Fibroblast of villous mesenchyme (primary cell): ENCODE measurements at regions not wholly inside any gene's neighbourhood (a gene's known extent, or its start where the extent isn't known, plus 50 kb on each side); places are given as distances from the start of the nearest gene placed in this dataset.

Experiments
- DNase-seq: peaks from one replicate; pipeline ENCODE4 v3.0.0-alpha.2; 2010; ENCODE audit warnings: low read depth
- H3K4me3 ChIP-seq: 2 replicates; pipeline ENCODE4 v1.5.1; 2011; ENCODE audit warnings: low read depth, mild to moderate bottlenecking, low read length
- CTCF ChIP-seq: IDR thresholded peaks from 2 replicates; pipeline ENCODE4 v1.5.1; 2012; ENCODE audit warnings: low read depth, mild to moderate bottlenecking, low read length; ENCODE audit not compliant: insufficient read depth

- DNase-seq = no peak
- no peak overlapping the region for H3K4me3 ChIP-seq
- no peak for TF ChIP-seq CTCF
These were observed 84.7 kb downstream of the URB2 start for GRCh38 chr1:229710746-229711145.

- TF ChIP-seq CTCF = no peak
- DNase-seq = no peak
- H3K4me3 ChIP-seq = no peak overlapping the region
These were observed 88.3 kb downstream of the URB2 start for GRCh38 chr1:229714306-229714705.

DNA sequence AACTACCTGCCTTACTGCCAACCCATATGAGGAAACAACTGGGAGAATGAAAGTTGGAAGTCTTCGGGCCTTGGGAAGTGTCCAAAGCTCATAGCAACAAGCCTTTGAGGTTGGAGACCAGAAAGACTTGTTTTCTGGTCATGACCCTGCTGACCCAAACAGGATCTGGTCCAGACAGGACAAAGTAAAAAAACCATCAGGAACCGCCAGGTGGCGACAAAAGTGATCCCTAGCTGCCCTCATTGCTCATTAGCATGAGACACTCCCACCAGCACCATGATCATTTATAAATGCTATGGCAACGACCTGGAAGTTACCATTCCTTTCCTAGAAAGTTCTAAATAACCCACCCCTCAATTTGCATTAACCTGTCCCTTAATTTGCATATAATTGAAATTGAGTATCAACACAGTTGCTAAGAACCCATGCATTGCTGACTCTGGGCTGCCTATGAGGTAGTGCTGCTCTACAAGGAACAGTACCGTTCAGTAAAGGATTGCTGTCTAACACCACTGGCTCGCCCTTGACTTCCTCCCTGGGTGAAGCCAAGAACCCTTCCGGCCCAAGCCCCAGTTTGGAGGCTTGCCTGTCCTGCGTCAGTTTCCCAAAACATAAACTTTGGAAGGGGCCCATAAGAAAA lies 89.0 kb downstream of the URB2 start:
- H3K4me3 ChIP-seq = no peak overlapping the region
- DNase-seq = peak; percentile 31
- peak; percentile 55 for TF ChIP-seq CTCF

- no peak for TF ChIP-seq CTCF
- H3K4me3 ChIP-seq = no peak overlapping the region
- no peak for DNase-seq
These were observed 90.0 kb downstream of the URB2 start for GRCh38 chr1:229716069-229716468.

- TF ChIP-seq CTCF = no peak
- no peak for DNase-seq
- H3K4me3 ChIP-seq = no peak overlapping the region
These were observed 90.7 kb downstream of the URB2 start for GRCh38 chr1:229716704-229717103.

- H3K4me3 ChIP-seq = no peak overlapping the region
- no peak for TF ChIP-seq CTCF
- DNase-seq = peak; percentile 14
These were observed 91.9 kb downstream of the URB2 start for GRCh38 chr1:229717786-229718576.
